Calu3 (cell line): ENCODE measurements at regions not wholly inside any gene's neighbourhood (a gene's known extent, or its start where the extent isn't known, plus 50 kb on each side); places are given as distances from the start of the nearest gene placed in this dataset.

Experiments used
- BruUV-seq: library from RNA; stranded (reverse); fragments of 400-500 nt; replicated peaks from 2 replicates; lab custom pipeline; 2021; lab: Mats Ljungman, UMichigan
- CTCF ChIA-PET: fragments of 300-600 bp; sonication (Branson Sonifier 250); formaldehyde crosslinking; loops from one replicate; lab custom pipeline; 2022; ENCODE audit warnings: antibody characterized with exemption; lab: Charles Lee
- DNase-seq: peaks from one replicate; pipeline ENCODE4 v3.0.0; 2022
- H3K27ac Mint-ChIP-seq: one replicate; pipeline ENCODE4 v1.8.0; 2022; ENCODE audit warnings: mixed read lengths; ENCODE audit not compliant: unreplicated experiment
- H3K27me3 Mint-ChIP-seq: one replicate; pipeline ENCODE4 v1.8.0; 2022; ENCODE audit warnings: mixed read lengths; ENCODE audit not compliant: unreplicated experiment
- H3K36me3 Mint-ChIP-seq: one replicate; pipeline ENCODE4 v1.8.0; 2022; ENCODE audit warnings: mild to moderate bottlenecking, moderate library complexity, mixed read lengths; ENCODE audit not compliant: insufficient read depth, unreplicated experiment
- H3K4me1 Mint-ChIP-seq: one replicate; pipeline ENCODE4 v1.8.0; 2022; ENCODE audit warnings: mild to moderate bottlenecking, low read depth, mixed read lengths; ENCODE audit not compliant: unreplicated experiment
- H3K4me3 Mint-ChIP-seq: one replicate; pipeline ENCODE4 v1.8.0; 2022; ENCODE audit warnings: mild to moderate bottlenecking, low read depth, moderate library complexity, mixed read lengths; ENCODE audit not compliant: unreplicated experiment
- H3K9me3 Mint-ChIP-seq: one replicate; pipeline ENCODE4 v1.8.0; 2022; ENCODE audit warnings: low read depth, mixed read lengths; ENCODE audit not compliant: unreplicated experiment
- CTCF ChIP-seq: fragments of 200-600 bp; IDR thresholded peaks from one replicate; pipeline ENCODE4 v1.8.0; 2022; ENCODE audit warnings: antibody characterized with exemption; ENCODE audit not compliant: unreplicated experiment
- intact Hi-C: fragments of 100-400 bp; cut with micrococcal nuclease; formaldehyde crosslinking; loops from one replicate; pipeline ENCODE4 v1.10.0; 2022; ENCODE audit not compliant: unreplicated experiment

DNA sequence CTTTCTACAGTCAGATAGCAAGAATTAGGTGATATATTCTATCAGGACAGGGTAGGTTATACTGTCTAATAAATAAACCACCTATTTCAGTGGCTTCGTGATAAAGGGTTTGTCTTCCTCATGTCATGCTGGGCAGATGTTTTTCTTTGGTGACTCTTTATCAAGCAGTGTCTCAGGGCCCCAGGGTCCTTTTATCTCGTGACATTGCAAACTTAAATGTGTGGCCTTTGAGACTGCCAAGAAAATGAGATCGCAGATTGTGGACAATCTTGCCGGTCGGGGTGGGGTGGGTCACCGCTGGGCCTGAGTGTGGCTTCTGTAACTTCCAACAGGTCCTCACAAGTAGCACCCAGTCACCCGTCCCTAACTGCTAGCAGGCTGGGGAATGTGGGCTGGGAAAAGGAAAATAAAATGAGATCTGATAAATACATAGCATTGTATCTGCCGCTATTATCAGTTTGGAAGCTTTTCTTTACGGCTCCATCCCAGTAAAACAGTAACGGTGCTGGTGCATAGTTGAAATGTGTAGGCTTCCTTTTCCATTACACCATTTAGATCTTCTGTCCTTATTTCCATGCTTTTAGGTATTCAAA lies 50.5 kb upstream of the BMP6 start:
- TF ChIP-seq CTCF, result no peak
- BruUV-seq, result no TSS peak
- peaks cover 8% of the 10 kb centered on the region for H3K27me3 Mint-ChIP-seq
- no peak overlapping the region for H3K27ac Mint-ChIP-seq
- intact Hi-C loops, result no loop called here
- H3K4me1 Mint-ChIP-seq, result peaks cover 11% of the 10 kb centered on the region
- CTCF ChIA-PET, result no interaction called here
- H3K36me3 Mint-ChIP-seq, result no peaks in the 10 kb centered on the region
- no peaks in the 10 kb centered on the region for H3K9me3 Mint-ChIP-seq
- no peak overlapping the region for H3K4me3 Mint-ChIP-seq
- DNase-seq, result no peak
